ENCODE measurements at regions not wholly inside any gene's neighbourhood (a gene's known extent, or its start where the extent isn't known, plus 50 kb on each side); places are given as distances from the start of the nearest gene placed in this dataset.

- no peaks in the 10 kb centered on the region for H3K9me3 Mint-ChIP-seq (ENCODE audit: insufficient read depth)
- Histone ChIP-seq H3K9ac (ENCODE audit: low read length) (no peak overlapping the region), H3K79me2 (ENCODE audit: control insufficient read depth, insufficient read depth, low read length) (no peaks in the 10 kb centered on the region), H3K27me3 (replicated peaks in 1 of 4; ENCODE audit: control extremely low read depth in 1 of 4, control insufficient read depth in 3 of 4, insufficient read depth in 4 of 4, low read length in 3 of 4) (no peaks in the 10 kb centered on the region), H3K27ac (ENCODE audit: low read length in 2 of 2) (no peak overlapping the region), H3K4me3 (ENCODE audit: control extremely low read depth in 1 of 5, extremely low read depth in 1 of 5, insufficient read depth in 1 of 5, low read depth in 2 of 5, low read length in 4 of 5) (no peak overlapping the region), H3K4me1 (ENCODE audit: control insufficient read depth in 2 of 2, insufficient read depth in 2 of 2, low read length in 2 of 2) (no peaks in the 10 kb centered on the region), H3K4me2 (replicated peaks; ENCODE audit: low read depth, low read length, poor library complexity, severe bottlenecking) (no peak overlapping the region), H3K9me3 (ENCODE audit: control extremely low read depth in 1 of 3, control insufficient read depth in 2 of 3, insufficient read depth in 1 of 3, low read length in 2 of 3) (no peaks in the 10 kb centered on the region), H2AFZ (ENCODE audit: insufficient read depth, low read depth, low read length, poor library complexity, severe bottlenecking) (no peak overlapping the region), H3K36me3 (replicated peaks in 1 of 2; ENCODE audit: control extremely low read depth in 1 of 2, control insufficient read depth in 1 of 2, extremely low read depth in 1 of 2, insufficient read depth in 2 of 2, low read length in 1 of 2) (no peaks in the 10 kb centered on the region), H4K20me1 (ENCODE audit: control insufficient read depth, insufficient read depth, low read length, poor library complexity, severe bottlenecking) (no peaks in the 10 kb centered on the region)
- H3K4me3 Mint-ChIP-seq = no peak overlapping the region
- TF ChIP-seq, protein P1, sequence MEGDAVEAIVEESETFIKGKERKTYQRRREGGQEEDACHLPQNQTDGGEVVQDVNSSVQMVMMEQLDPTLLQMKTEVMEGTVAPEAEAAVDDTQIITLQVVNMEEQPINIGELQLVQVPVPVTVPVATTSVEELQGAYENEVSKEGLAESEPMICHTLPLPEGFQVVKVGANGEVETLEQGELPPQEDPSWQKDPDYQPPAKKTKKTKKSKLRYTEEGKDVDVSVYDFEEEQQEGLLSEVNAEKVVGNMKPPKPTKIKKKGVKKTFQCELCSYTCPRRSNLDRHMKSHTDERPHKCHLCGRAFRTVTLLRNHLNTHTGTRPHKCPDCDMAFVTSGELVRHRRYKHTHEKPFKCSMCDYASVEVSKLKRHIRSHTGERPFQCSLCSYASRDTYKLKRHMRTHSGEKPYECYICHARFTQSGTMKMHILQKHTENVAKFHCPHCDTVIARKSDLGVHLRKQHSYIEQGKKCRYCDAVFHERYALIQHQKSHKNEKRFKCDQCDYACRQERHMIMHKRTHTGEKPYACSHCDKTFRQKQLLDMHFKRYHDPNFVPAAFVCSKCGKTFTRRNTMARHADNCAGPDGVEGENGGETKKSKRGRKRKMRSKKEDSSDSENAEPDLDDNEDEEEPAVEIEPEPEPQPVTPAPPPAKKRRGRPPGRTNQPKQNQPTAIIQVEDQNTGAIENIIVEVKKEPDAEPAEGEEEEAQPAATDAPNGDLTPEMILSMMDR (IDR thresholded peaks at IDR 0.05) = no peak
- no peak for TF ChIP-seq EZH2 (IDR thresholded peaks at IDR 0.05; ENCODE audit: borderline replicate concordance, insufficient read depth, low read depth, low read length, poor library complexity, severe bottlenecking)
- 83% methylated on average over 4 of the region's 5 CpGs for WGBS (ENCODE audit: insufficient coverage)
- ATAC-seq (ENCODE audit: low read depth) = no peak
- no peak overlapping the region for H3K27ac Mint-ChIP-seq
- intact Hi-C loops (cut with micrococcal nuclease) = no loop called here
- H3K4me1 Mint-ChIP-seq = no peaks in the 10 kb centered on the region
- no peak for DNase-seq
- ChIA-PET CTCF (no interaction called here), POLR2A (no interaction called here)
- no peaks in the 10 kb centered on the region for H3K27me3 Mint-ChIP-seq
Observed at GRCh38 chr12:127670796-127671195, 596.2 kb upstream of the TMEM132C start.

GRCh38 chr12:127675936-127676335, 591.0 kb upstream of the TMEM132C start:
- intact Hi-C loops (cut with micrococcal nuclease) = no loop called here
- Histone ChIP-seq H3K9me3 (ENCODE audit: control extremely low read depth in 1 of 3, control insufficient read depth in 2 of 3, insufficient read depth in 1 of 3, low read length in 2 of 3) (no peaks in the 10 kb centered on the region), H3K27me3 (replicated peaks in 1 of 4; ENCODE audit: control extremely low read depth in 1 of 4, control insufficient read depth in 3 of 4, insufficient read depth in 4 of 4, low read length in 3 of 4) (no peaks in the 10 kb centered on the region), H3K4me3 (ENCODE audit: control extremely low read depth in 1 of 5, extremely low read depth in 1 of 5, insufficient read depth in 1 of 5, low read depth in 2 of 5, low read length in 4 of 5) (no peak overlapping the region), H3K4me1 (ENCODE audit: control insufficient read depth in 2 of 2, insufficient read depth in 2 of 2, low read length in 2 of 2) (no peaks in the 10 kb centered on the region), H3K4me2 (replicated peaks; ENCODE audit: low read depth, low read length, poor library complexity, severe bottlenecking) (no peak overlapping the region), H3K9ac (ENCODE audit: low read length) (no peak overlapping the region), H3K79me2 (ENCODE audit: control insufficient read depth, insufficient read depth, low read length) (no peaks in the 10 kb centered on the region), H2AFZ (ENCODE audit: insufficient read depth, low read depth, low read length, poor library complexity, severe bottlenecking) (no peak overlapping the region), H3K36me3 (replicated peaks in 1 of 2; ENCODE audit: control extremely low read depth in 1 of 2, control insufficient read depth in 1 of 2, extremely low read depth in 1 of 2, insufficient read depth in 2 of 2, low read length in 1 of 2) (no peaks in the 10 kb centered on the region), H4K20me1 (ENCODE audit: control insufficient read depth, insufficient read depth, low read length, poor library complexity, severe bottlenecking) (no peaks in the 10 kb centered on the region), H3K27ac (ENCODE audit: low read length in 2 of 2) (no peak overlapping the region)
- CTCF ChIA-PET = no interaction called here
- H3K27ac Mint-ChIP-seq = no peak overlapping the region
- no peaks in the 10 kb centered on the region for H3K9me3 Mint-ChIP-seq (ENCODE audit: insufficient read depth)
- ATAC-seq (ENCODE audit: low read depth) (no peak), DNase-seq (no peak)
- WGBS (ENCODE audit: insufficient coverage) = 82% methylated on average over 3 of the region's 6 CpGs
- no peak overlapping the region for H3K4me3 Mint-ChIP-seq
- H3K4me1 Mint-ChIP-seq = no peaks in the 10 kb centered on the region
- POLR2A ChIA-PET = no interaction called here
- no peaks in the 10 kb centered on the region for H3K27me3 Mint-ChIP-seq
- TF ChIP-seq, protein P1 (IDR thresholded peaks at IDR 0.05) = no peak
- TF ChIP-seq EZH2 (IDR thresholded peaks at IDR 0.05; ENCODE audit: borderline replicate concordance, insufficient read depth, low read depth, low read length, poor library complexity, severe bottlenecking) = no peak

All from B cell (primary cell).